CD4-positive, alpha-beta T cell treated with Interleukin-21 for 1 hour (primary cell): ENCODE measurements at regions not wholly inside any gene's neighbourhood (a gene's known extent, or its start where the extent isn't known, plus 50 kb on each side); places are given as distances from the start of the nearest gene placed in this dataset.

ENCODE experiments used
- DNase-seq: peaks from one replicate; pipeline ENCODE4 v3.0.0-alpha.2; 2020

DNA sequence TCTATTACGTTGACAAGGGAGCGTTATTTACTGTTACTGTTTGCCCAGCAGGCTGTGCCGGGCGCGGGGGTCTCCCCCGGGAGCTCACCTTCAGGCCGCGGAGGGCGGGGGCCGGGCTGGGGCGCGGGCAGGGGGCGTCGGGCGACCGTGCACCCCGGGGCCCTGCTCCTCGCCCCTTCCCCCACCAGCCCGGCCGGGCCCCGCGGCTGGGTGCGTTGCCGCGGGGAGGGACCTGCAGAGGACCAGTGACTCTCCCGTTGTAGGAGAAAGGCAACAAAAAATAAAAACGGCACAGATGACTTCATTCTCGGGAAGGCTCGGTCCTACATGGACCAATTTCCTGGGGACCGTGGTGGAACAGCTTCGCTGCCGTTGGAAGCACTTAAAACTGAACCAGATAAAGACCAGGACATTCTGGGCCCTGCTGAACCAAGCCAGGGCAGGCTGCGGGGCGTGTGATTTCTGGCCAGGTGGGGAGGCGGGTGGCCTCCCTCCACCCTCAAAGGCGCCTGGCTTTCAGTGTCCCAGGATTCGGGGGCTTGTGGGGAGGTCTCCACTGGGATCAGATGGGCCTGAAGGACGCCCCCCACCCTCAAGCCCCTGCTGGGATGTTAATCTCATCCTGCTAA lies 57.4 kb downstream of the IGLL1 start:
- DNase-seq, result no peak

DNA sequence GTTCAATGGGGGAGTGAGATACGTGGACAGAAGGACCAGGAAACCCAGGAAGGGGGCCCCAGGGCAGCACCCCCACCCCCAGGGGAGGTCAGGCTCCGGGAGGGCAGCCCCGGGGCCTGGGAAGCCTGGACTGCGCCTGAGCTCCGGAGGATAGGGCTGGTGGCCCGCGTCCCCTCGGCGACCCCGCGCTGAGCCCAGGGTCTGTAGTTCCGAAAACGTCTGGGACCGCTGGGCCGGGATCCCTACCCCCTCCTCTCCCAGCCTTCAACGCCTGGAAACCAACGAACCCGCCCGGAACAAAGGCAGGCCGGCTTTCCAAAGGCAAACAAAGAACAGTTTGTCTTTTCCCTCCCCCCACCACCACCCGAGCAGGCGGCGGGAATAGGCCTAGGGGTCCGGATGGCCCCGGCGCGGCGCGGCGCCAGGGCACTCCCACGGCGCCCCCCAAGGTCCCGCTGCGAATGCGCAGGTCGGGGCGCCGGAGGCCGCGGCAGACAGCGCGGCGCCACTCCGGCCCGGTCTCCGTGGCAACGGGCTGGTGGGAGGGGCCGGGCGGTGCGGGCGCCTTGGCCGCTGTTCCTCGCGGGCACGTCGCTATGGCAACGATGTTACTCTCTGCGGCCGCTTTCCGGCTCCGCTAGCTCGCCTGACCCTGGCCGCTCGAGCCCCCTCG lies 58.5 kb downstream of the IGLL1 start:
- peak; percentile 75 for DNase-seq

DNA sequence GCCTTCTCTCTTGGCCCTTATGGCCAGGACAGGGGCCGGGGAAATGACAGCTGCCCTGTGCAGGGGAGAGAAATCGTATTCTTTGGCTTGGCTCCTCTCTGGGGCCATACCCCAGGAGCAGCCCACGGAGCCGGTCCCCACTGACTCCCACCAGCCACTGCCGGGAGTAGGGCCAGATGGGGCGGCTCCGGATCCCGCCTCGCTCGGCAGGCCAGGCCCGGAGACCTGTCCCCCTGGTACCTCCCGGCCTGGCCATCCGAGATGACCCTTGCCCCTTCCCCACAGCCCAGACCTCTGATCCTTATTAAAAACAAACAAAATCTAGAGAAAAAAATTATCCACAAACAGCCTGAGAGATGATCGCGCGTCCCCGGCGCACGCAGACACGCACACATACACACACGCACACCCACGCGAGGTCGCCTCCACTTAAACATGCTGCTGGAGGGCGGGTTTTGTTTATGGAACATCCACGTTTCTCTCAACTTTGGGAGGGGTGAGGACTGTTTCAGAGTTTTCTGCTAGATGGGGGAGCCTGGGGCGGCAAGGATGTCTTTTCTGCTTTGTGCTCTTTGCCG lies 59.1 kb downstream of the IGLL1 start:
- DNase-seq, result no peak

DNA sequence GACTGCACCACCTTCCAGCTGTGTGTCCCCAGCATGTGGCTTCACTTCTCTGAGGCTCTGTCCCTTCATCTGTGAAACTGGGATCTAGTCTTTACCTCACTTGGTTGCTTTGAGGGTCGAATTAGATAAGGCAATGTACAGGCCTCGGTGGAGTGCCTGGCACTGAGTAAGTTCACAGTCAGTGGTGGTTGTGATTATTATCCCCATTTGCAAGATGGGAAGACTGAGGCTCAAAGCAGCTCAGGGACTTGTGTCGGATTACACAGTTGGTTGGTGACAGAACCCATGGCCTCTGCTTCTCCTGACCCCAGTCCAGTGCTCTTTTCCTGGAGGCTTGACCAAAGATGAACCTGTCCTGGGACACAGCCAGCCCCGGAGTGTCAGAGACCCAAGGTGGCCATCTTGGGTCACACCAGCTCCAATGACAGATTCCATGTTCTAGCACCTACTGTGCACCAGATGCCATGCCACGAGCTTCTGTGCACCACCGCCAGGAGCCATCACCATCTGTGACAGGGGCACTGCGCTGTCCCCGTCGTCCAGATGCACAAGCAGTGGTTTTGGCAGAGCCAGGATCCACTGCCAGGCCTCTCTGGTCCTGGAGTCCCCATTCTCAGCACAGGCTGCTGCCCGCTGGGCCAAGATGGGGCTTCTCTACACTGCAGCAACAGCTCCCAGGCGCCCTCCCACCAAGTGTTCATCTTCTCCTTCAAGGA lies 60.5 kb downstream of the IGLL1 start:
- DNase-seq, result no peak

DNA sequence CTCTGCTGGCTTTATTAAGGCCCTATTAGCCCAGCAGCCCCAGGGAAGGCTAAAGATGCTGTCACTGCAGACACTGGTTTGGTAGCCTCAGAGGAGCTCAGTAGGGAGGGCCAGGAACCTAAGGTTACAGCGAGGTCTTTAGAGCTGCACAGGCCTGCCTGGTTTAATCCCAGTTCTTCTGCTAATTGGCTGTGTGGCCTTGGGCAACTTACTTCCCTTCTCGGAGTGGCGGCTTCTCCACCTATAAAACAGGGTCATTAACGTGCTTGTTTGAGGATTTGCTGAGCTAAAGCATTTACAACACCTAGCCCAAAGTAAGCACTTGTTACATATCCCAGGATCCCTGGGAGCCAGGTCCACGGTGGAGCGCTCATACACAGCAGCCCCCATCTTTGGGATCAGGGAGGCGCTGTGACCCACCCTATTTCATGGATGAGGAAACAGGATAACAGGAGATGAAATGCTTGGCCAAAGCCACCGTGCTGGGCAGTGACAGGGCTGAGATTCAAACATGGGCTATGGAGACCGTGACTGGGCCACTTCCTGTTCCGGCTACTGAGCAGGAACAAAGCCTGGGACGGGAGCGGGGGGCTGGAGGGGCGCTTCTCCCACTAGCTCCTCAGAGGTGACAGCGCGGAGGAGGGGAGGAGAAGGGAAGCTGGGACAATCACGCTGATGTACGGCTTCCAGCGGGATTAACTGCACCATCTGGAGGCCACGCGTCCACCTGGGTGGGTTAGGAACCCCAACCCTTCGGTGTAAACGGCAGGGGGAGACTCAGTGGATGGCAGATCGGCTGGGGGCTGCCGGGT lies 61.5 kb downstream of the IGLL1 start:
- no peak for DNase-seq

DNA sequence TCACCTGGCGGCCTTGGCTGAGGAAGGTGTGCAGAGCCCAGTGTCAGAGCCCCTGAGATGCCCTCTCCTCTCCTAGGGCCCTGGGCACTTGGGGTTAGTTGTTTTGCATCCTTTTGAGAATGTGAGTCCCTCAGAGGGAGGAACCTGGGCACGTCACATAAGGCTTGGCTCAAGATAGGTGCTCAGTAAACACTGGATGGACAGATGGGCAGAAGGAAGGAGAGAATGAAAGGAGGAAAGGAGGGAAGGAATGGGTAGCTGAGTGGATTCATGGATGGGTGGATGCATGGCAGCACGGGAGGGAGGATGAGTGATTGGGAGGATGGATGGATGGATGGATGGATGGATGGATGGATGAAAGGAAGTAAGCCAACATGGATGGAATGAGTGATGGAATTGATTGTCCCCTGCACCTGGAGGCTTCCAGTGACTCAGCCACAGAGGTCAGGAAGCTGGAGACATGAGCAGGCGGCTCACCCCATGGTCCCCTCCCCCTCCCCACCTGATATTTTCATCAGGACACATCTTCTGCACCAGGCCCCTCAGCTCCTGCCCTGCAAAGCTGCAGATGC lies 62.2 kb downstream of the IGLL1 start:
- no peak for DNase-seq

DNA sequence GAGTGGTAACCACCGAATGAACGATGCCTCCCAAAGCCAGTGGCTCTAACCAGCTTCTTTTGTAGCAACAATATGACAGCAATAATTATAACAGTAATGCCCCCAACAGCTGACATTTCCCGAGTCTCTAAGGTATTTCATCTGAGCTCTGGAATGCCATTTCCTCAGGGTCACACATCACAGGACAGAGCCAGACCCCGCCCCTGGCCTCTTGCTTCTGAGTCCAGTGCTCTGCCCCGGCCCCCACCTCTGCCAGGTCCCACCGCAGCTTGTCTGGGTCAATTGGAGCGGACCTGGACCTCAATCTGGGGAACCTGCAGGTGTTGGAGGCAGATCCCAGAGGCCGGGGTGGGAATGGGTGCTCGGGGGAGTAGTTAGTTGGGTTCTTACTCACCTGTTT lies 63.8 kb downstream of the IGLL1 start:
- no peak for DNase-seq

DNA sequence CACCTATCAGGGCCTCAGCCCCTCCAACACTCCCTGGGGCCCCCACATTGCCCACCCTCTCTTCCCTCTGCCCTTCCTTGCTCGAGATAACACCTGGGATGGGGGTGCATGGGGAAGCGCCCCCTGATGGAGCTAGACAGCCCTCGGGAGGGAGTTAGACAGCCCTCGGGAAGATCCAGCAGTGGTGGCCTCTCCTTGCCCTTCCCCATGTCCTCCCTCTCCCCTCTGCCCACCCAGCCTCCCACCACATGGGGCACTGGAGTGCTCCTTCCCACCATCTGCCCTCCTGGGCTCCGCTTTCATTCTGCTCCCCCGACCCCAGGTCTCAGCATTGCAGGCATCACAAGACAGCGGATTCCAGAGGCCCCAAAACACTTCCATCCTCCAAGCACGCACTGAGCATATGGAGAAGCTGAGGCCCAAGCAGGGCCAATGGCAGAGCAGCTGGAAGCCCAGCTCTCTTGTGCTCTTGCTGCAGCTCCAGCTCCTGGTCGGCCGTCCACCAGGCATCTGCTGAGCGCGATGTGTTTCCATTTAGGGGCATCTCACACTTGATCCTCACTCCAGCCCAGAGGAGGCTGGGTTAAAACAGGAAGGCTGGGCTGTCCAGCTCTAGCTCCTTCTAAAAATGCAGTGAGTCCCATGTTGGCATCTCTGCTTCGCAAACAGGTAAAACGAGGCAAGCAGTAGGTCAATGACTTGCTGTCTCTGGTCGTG lies 65.6 kb downstream of the IGLL1 start:
- no peak for DNase-seq

DNA sequence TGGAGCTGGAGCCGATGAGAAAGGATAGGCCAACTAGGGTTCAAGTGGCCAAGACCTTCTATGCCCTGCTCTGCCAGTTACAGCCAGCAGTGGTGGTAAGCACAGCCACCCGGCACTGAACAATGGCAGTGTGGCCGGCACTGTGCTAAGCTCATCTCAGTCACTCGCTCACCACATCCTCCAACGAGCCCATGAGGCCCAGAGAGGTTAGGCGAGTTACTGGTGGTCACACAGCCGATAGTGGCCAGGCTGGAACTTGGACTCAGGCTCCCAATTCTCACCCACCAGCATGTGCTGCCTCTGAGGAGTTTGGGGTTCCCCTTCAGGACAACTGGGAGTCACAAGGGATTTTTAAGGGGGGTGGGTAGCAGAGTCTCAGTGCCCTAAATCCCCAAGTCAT lies 66.4 kb downstream of the IGLL1 start:
- no peak for DNase-seq

DNA sequence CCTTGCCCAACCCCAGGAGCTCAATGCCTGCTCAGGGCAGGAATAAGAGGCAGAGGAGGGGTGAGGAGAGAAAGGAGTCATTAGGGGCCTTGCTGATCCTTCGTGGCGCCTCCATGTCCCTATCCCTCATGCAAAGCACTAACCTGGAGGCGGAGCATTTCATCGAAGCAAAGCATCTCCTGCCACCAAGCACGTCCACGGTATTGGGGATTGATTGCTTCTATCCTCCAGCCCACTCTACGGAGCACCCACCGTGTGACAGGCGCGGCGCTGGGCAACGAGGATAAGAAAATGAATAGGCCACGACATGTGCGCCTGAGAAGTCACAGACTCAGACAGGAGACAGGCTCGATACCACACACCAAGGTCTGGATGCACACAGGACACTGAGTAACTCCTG lies 67.0 kb downstream of the IGLL1 start:
- DNase-seq, result no peak

DNA sequence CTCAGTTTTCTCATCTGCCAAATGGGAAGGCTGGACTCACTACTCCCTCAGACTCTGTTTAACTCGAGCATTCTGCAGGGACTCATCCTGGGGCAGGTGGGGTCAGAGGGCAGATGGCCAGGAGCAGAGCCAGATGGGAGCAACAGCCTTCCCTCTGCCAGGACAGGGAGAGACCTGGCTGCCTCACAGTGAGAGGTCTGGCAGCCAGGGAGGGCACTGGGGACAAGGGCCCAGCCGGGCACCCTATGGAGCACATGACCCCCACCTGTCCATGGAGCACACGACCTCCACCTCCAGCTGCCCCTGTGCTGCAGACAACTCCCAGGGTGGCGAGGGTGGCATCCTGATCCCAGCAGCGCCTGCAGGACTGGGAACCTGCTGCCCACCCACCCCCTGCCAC lies 67.4 kb downstream of the IGLL1 start:
- no peak for DNase-seq

DNA sequence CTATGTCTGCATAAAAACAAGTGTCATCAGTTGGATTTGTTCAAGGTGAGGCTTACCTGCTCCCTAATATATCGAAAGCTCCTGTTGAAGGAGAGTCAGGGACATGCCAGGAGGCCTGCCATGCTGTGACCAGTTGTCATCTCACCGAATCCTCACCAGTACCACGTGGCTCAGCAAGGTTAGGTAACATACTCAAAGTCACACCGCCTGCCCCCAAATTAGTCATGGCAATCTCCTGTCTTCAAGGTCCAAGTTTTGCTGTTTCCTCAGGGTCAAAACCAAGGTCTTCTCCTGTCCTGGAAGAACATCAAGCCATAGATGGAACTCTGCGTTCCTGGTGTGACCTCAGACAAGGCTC lies 67.8 kb downstream of the IGLL1 start:
- DNase-seq, result no peak

DNA sequence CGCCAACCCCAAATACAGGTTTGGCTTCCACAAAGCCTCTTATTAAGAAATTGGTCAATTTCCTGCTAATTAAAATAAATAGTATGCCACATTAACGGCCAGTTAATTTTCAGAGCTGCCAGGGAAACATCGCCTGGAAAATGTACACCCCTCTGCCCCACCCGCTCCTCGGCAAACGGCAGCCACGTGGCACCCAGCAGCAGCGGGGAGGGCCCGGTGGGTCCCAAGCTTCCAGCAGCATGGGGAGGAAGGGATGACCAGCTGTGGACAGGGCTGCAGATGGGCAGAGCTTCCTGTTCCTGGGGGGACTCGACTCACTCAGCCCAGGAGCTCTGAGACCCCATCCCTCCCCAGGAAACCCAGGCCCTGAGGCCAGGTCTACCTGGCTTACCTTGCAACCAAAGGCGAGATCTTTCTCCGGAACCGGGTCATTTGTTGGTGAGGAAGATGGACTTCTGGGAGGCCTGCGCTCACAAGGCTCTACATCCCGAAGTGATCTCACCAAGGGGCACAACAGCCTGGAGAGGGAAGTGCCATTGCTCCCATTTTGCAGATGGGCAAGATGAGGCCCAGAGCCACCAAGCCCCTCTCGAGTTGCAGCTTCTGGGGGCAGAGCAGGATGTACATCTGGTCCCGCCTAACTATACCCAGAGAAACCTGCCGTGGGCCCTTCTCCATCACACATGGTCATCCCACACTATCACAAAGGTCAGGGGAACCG lies 68.3 kb downstream of the IGLL1 start:
- DNase-seq, result no peak

DNA sequence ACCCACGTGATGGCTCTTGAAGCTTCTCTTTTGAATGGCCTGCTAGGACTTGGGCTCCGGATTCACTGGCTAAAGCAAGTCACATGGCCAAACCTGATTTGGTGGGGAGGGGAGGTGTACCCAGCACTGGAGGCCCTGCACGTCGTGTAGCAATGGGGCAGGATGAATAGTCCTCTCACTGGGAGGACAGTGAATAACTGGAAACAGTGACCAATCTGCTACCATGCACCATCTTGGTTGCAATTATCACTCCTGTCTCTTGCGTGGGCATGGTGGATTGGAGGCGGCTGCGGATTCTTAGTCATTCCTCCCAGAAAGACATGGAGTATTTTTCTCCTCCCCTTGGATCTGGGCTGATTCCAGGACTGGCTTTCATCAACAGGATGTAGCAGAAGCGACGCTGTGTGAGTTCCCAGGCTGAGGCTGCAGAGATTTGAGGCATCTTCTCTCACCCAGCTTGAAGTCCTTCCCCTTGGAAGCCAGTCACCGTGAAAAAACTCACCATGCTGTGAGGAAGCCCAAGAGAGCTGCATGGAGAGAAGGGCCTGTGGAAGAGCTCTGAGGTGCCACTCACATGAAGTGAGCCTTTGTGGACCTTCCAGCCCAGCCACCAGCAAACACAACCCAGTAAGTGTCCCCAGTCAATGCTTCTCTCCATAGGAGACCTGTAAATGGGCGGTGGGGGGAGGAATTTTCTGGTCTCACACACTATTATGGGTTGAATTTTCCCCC lies 70.4 kb downstream of the IGLL1 start:
- DNase-seq, result no peak

DNA sequence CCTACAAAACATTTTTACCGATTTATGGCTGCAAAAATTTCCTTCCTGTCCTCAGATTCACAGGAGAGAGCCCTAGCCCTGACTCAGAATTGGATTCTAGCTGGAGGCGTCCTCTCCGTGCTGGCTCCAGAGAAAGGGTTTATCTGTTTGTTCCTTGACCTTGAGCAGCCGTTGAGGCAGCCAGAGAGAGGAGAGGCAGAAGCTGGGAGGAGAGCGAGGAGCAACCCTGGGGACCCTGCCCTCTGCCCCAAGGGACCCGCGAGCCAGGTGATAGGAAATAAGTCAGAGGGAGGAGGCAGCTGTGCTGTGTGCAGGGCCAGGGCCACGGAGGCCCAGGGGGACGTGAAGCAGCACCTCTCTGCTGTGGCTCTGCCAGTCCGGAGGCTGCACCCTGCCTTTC lies 75.6 kb downstream of the IGLL1 start:
- no peak for DNase-seq

DNA sequence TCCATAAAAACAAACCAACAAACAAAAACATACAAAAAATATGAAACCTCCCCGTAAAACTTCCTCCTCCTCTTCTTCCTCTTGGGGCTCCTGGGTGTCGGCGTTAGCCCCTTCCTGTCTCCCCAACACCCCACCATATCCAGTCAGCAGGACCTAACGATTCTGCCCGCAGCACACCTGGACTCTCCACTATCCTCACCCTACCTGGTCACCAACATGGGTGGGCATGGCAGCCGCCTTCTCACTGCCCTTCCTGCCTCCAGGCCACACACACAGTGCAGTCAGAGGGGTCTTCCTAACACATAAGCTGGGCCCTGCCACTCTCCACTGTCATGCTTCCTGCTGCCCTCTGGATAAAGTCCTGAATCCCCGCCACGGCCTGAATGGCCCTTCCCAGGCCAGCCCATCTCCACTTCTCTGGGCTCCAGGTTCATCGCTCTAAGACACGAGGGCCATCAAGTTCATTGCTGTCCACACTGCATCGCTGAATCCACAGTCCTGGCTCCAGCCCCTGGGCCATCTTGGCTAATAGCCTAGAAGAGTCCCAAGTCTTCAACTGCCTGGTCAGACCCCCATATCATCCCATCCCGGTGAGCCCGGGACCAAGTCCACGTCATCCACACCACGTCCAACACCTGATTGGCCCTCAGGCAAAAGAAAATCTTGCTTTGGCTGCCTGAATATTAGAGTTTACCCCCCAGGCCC lies 76.2 kb downstream of the IGLL1 start:
- DNase-seq, result no peak

DNA sequence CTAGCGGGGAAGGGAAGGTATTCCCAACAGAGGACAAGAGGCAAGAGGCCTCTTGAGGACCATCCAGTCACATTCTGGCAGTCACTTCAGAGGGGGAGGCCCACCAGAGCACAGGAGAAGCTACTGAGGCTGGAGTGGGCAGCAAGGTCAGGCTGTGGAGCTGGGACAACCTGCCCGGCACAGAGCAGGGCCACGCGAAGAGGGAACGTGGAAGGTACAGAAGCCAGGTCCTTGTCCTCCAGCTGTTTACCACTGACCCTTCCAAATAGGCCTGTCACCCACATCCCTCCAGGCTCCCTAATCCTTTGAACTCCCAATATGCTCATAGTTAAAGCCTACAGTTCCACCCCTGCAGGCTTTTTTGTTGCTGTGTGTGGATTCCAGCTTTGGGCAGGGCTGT lies 76.9 kb downstream of the IGLL1 start:
- no peak for DNase-seq

DNA sequence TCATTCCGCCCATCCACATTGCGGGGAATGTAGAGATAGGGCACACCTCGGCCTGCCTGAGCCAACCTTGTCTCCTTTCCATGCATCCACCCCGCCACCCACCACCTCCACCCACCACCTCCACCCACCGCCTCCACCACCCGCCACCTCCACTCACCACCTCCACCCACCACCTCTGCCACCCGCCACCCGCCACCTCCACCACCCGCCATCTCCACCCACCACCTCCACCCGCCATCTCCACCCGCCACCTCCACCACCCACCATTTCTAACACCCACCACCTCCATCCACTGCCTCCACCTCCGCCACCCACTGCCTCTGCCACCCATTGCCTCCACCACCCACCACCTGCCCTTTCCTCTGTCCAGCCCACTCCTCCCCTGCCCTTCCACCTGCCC lies 78.4 kb downstream of the IGLL1 start:
- no peak for DNase-seq

DNA sequence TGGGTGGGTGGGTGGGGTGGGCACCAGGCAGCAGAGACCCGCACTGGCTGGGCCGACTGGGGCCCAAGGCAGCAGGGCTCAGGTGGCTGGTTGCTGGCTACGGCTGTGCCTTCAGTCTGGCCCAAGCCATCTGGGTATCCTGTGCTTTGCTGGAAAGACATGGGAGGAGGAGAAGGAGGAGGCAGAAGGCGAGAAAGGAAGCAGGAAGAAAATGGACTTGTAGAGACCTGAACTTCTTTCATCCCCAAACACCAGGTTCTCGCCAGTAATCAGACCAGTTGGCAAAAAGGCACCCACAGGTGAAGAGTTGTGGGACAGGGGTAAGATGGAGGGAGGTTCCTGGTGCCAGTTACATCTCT lies 78.8 kb downstream of the IGLL1 start:
- no peak for DNase-seq
